ENCODE measurements at regions not wholly inside any gene's neighbourhood (a gene's known extent, or its start where the extent isn't known, plus 50 kb on each side); places are given as distances from the start of the nearest gene placed in this dataset.

GRCh38 chr12:47378907-47379306 is 299.1 kb upstream of the AMIGO2 start:
- ATAC-seq (no peak), DNase-seq (no peak)
- H3K9me3 ChIP-seq: no peaks in the 10 kb centered on the region
- peak overlapping the region in 3 of 4 donors; percentile 72 to 82 (median 82) for H3K27ac ChIP-seq
- no peak for TF ChIP-seq CTCF (IDR thresholded peaks at IDR 0.05 in 4 of 5, conservative IDR thresholded peaks at IDR 0.05 in 1 of 5)
- TF ChIP-seq POLR2A (IDR thresholded peaks at IDR 0.05): no peak
- H3K36me3 ChIP-seq: no peaks in the 10 kb centered on the region
- H3K27me3 ChIP-seq: no peaks in the 10 kb centered on the region
- intact Hi-C loops (cut with DNase I; ENCODE audit: low total_unique reads): no loop called here
- no peak overlapping the region for H3K4me3 ChIP-seq
- H3K4me1 ChIP-seq: peaks cover 0 to 12% of the 10 kb centered on the region in 2 donors
- in situ Hi-C loops (cut with MboI; ENCODE audit: low sequenced_read_pairs in 4 of 4): no loop called here

- no peak for TF ChIP-seq CTCF (IDR thresholded peaks at IDR 0.05 in 4 of 5, conservative IDR thresholded peaks at IDR 0.05 in 1 of 5)
- TF ChIP-seq POLR2A (IDR thresholded peaks at IDR 0.05): no peak
- in situ Hi-C loops (cut with MboI; ENCODE audit: low sequenced_read_pairs in 4 of 4) (no loop called here), intact Hi-C loops (cut with DNase I; ENCODE audit: low total_unique reads) (no loop called here)
- ATAC-seq (no peak), DNase-seq (no peak)
- H3K36me3 ChIP-seq: no peaks in the 10 kb centered on the region
- no peaks in the 10 kb centered on the region for H3K9me3 ChIP-seq
- H3K4me3 ChIP-seq: no peak overlapping the region
- H3K27ac ChIP-seq: peak overlapping the region in 3 of 4 donors; percentile 72 to 82 (median 82)
- H3K27me3 ChIP-seq: no peaks in the 10 kb centered on the region
- peaks cover 0 to 12% of the 10 kb centered on the region in 2 donors for H3K4me1 ChIP-seq
These were observed 298.4 kb upstream of the AMIGO2 start for GRCh38 chr12:47378222-47378582.

- H3K36me3 ChIP-seq: no peaks in the 10 kb centered on the region
- in situ Hi-C loops (cut with MboI; ENCODE audit: low sequenced_read_pairs in 4 of 4): no loop called here
- no peak overlapping the region for H3K4me3 ChIP-seq
- no peaks in the 10 kb centered on the region for H3K9me3 ChIP-seq
- ATAC-seq (peak; percentile 62 to 100), DNase-seq (peak; percentile 18 to 98)
- peak overlapping the region in 3 of 4 donors; percentile 72 to 82 (median 82) for H3K27ac ChIP-seq
- peaks cover 0 to 12% of the 10 kb centered on the region in 2 donors for H3K4me1 ChIP-seq
- TF ChIP-seq CTCF (IDR thresholded peaks at IDR 0.05 in 4 of 5, conservative IDR thresholded peaks at IDR 0.05 in 1 of 5) (no peak), POLR2A (IDR thresholded peaks at IDR 0.05) (no peak)
- intact Hi-C loops (cut with DNase I; ENCODE audit: low total_unique reads): loop anchor here (2.0 kb wide), 1 partner anchor 1109 kb away; the partner anchor contains the start of gene SLC38A1
- no peaks in the 10 kb centered on the region for H3K27me3 ChIP-seq
These were observed 297.9 kb upstream of the AMIGO2 start for GRCh38 chr12:47377414-47378221.

GRCh38 chr12:47376927-47377326 is 297.2 kb upstream of the AMIGO2 start:
- in situ Hi-C loops (cut with MboI; ENCODE audit: low sequenced_read_pairs in 4 of 4) (no loop called here), intact Hi-C loops (cut with DNase I; ENCODE audit: low total_unique reads) (loop anchor here (2.0 kb wide), 1 partner anchor 1108 kb away; the partner anchor contains the start of gene SLC38A1)
- H3K9me3 ChIP-seq: no peaks in the 10 kb centered on the region
- H3K27me3 ChIP-seq: no peaks in the 10 kb centered on the region
- H3K27ac ChIP-seq: peak overlapping the region in 3 of 4 donors; percentile 72 to 82 (median 82)
- H3K36me3 ChIP-seq: no peaks in the 10 kb centered on the region
- ATAC-seq (no peak), DNase-seq (no peak)
- H3K4me1 ChIP-seq: peaks cover 0 to 12% of the 10 kb centered on the region in 2 donors
- TF ChIP-seq POLR2A (IDR thresholded peaks at IDR 0.05): no peak
- H3K4me3 ChIP-seq: no peak overlapping the region

GRCh38 chr12:47373554-47374150 is 293.9 kb upstream of the AMIGO2 start:
- no peak for TF ChIP-seq CTCF (IDR thresholded peaks at IDR 0.05 in 4 of 5, conservative IDR thresholded peaks at IDR 0.05 in 1 of 5)
- TF ChIP-seq POLR2A (IDR thresholded peaks at IDR 0.05): no peak
- in situ Hi-C loops (cut with MboI; ENCODE audit: low sequenced_read_pairs in 4 of 4): no loop called here
- no peak overlapping the region for H3K27ac ChIP-seq

More at GRCh38 chr12:47373554-47374150, 293.9 kb upstream of the AMIGO2 start:
- ATAC-seq (no peak), DNase-seq (no peak)
- intact Hi-C loops (cut with DNase I; ENCODE audit: low total_unique reads): no loop called here
- Histone ChIP-seq H3K9me3 (no peaks in the 10 kb centered on the region), H3K4me3 (no peak overlapping the region), H3K4me1 (peaks cover 0 to 12% of the 10 kb centered on the region in 2 donors), H3K27me3 (no peaks in the 10 kb centered on the region), H3K36me3 (no peaks in the 10 kb centered on the region)

All from gastrocnemius medialis (tissue), 4 donors.